Trophoblast cell (in vitro differentiated cells and primary cell): ENCODE measurements at regions not wholly inside any gene's neighbourhood (a gene's known extent, or its start where the extent isn't known, plus 50 kb on each side); places are given as distances from the start of the nearest gene placed in this dataset.

ENCODE experiments used
- DNase-seq, 2 donors: peaks; one replicate each; pipeline ENCODE4 v3.0.0-alpha.2; 2016
- H2AFZ ChIP-seq: 2 replicates; pipeline ENCODE4 v1.6.1; 2013; ENCODE audit warnings: low read length, moderate library complexity, mild to moderate bottlenecking; ENCODE audit not compliant: insufficient read depth, poor library complexity
- H2AK5ac ChIP-seq: 2 replicates; pipeline ENCODE4 v1.6.1; 2013; ENCODE audit warnings: mild to moderate bottlenecking, low read length
- H2BK120ac ChIP-seq: 2 replicates; pipeline ENCODE4 v1.6.1; 2013; ENCODE audit warnings: low read length, mild to moderate bottlenecking, moderate library complexity; ENCODE audit not compliant: insufficient read depth, poor library complexity
- H2BK12ac ChIP-seq: 2 replicates; pipeline ENCODE4 v1.6.1; 2013; ENCODE audit warnings: mild to moderate bottlenecking, low read length, moderate library complexity
- H2BK5ac ChIP-seq: 2 replicates; pipeline ENCODE4 v1.6.1; 2013; ENCODE audit warnings: low read length, low read depth, moderate library complexity, mild to moderate bottlenecking; ENCODE audit not compliant: poor library complexity
- H3K14ac ChIP-seq: 2 replicates; pipeline ENCODE4 v1.6.1; 2013; ENCODE audit warnings: mild to moderate bottlenecking, low read length
- H3K18ac ChIP-seq: 2 replicates; pipeline ENCODE4 v1.6.1; 2013; ENCODE audit warnings: mild to moderate bottlenecking, low read length
- H3K23ac ChIP-seq: 2 replicates; pipeline ENCODE4 v1.6.1; 2013; ENCODE audit warnings: low read length
- H3K27ac ChIP-seq: 2 replicates; pipeline ENCODE4 v1.5.1; 2013; ENCODE audit warnings: low read depth, mild to moderate bottlenecking, inconsistent platforms, low read length, moderate library complexity
- H3K27me3 ChIP-seq: 2 replicates; pipeline ENCODE4 v1.6.1; 2013; ENCODE audit warnings: inconsistent platforms, mild to moderate bottlenecking, low read length, moderate library complexity; ENCODE audit not compliant: insufficient read depth
- H3K36me3 ChIP-seq, 2 experiments: 1 replicate in 1 of 2; 2 replicates in 1 of 2; pipeline ENCODE4 v1.6.1; 2013; ENCODE audit warnings: low read length in 2 of 2, mild to moderate bottlenecking in 2 of 2, moderate library complexity in 1 of 2; ENCODE audit not compliant: insufficient read depth in 2 of 2, control insufficient read depth in 1 of 2
- H3K4ac ChIP-seq: 2 replicates; pipeline ENCODE4 v1.6.1; 2013; ENCODE audit warnings: low read depth, mild to moderate bottlenecking, low read length, moderate library complexity
- H3K4me1 ChIP-seq, 2 experiments: 1 replicate in 1 of 2; 2 replicates in 1 of 2; pipeline ENCODE4 v1.6.1; 2013; ENCODE audit warnings: low read length in 2 of 2, mild to moderate bottlenecking in 2 of 2, moderate library complexity in 1 of 2; ENCODE audit not compliant: insufficient read depth in 2 of 2, control insufficient read depth in 1 of 2
- H3K4me2 ChIP-seq: 2 replicates; pipeline ENCODE4 v1.6.1; 2013; ENCODE audit warnings: inconsistent platforms, mild to moderate bottlenecking, low read length, moderate library complexity
- H3K4me3 ChIP-seq: 2 replicates; pipeline ENCODE4 v1.5.1; 2013; ENCODE audit warnings: mild to moderate bottlenecking, low read depth, low read length, inconsistent platforms
- H3K79me1 ChIP-seq: one replicate; pipeline ENCODE4 v1.6.1; 2013; ENCODE audit warnings: low read length
- H3K79me2 ChIP-seq: 2 replicates; pipeline ENCODE4 v1.6.1; 2013; ENCODE audit warnings: low read length, mild to moderate bottlenecking; ENCODE audit not compliant: control insufficient read depth, insufficient read depth, poor library complexity
- H3K9ac ChIP-seq: 2 replicates; pipeline ENCODE4 v1.6.1; 2013; ENCODE audit warnings: mild to moderate bottlenecking, low read length
- H3K9me3 ChIP-seq: 2 replicates; pipeline ENCODE4 v1.6.1; 2013; ENCODE audit warnings: low read depth, mild to moderate bottlenecking, control low read depth, inconsistent platforms, low read length; ENCODE audit not compliant: insufficient read depth
- H4K12ac ChIP-seq: 2 replicates; pipeline ENCODE4 v1.6.1; 2013; ENCODE audit warnings: low read depth, mild to moderate bottlenecking, low read length, moderate library complexity
- H4K8ac ChIP-seq: 2 replicates; pipeline ENCODE4 v1.6.1; 2013; ENCODE audit warnings: low read depth, mild to moderate bottlenecking, low read length, moderate library complexity
- H4K91ac ChIP-seq: one replicate; pipeline ENCODE4 v1.6.1; 2013; ENCODE audit warnings: low read depth, mild to moderate bottlenecking, low read length, moderate library complexity
- WGBS: extraction: QIAGEN DNeasy Blood & Tissue Kit; methylation state at CpG from one replicate; pipeline ENCODE4 v1.1.7; 2013; ENCODE audit warnings: missing lambda C conversion rate; ENCODE audit not compliant: insufficient read length, insufficient coverage; ENCODE audit errors: extremely low coverage; 5-methylcytosine and 5-hydroxymethylcytosine counted together

DNA sequence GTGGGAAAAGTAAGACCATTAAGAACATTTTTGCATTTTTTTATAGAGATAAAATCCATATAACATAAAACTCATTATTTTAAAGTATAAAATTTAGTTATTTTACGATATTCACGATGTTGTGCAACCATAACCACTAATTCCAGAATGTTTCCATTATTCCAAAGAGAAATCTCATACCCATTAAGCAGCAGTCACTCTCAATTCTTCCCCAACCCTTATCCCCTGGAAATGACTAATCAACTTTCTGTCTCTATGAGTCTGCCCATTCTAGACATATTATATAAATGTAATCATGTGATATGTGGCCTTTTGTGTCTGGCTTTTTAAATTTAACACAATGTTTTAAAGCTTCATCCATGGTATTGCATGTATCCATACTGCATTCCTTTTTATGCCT, 115.6 kb upstream of the ADAMTSL1 start:
- Histone ChIP-seq H4K91ac (no peak overlapping the region), H3K9ac (no peak overlapping the region), H3K79me1 (no peaks in the 10 kb centered on the region), H3K18ac (no peak overlapping the region), H3K4me1 (no peaks in the 10 kb centered on the region), H3K14ac (no peak overlapping the region), H3K79me2 (no peaks in the 10 kb centered on the region), H3K27ac (no peak overlapping the region), H3K36me3 (no peaks in the 10 kb centered on the region), H3K4ac (no peak overlapping the region), H3K4me2 (no peak overlapping the region), H2BK120ac (no peak overlapping the region), H3K9me3 (no peaks in the 10 kb centered on the region), H4K8ac (no peak overlapping the region), H2BK12ac (no peak overlapping the region), H3K27me3 (no peaks in the 10 kb centered on the region), H2BK5ac (no peak overlapping the region), H2AK5ac (no peak overlapping the region), H4K12ac (no peak overlapping the region), H2AFZ (no peak overlapping the region), H3K23ac (no peak overlapping the region), H3K4me3 (no peak overlapping the region)
- no CpG with 5 or more reads among the region's 2 CpGs for WGBS
- no peak for DNase-seq

DNA sequence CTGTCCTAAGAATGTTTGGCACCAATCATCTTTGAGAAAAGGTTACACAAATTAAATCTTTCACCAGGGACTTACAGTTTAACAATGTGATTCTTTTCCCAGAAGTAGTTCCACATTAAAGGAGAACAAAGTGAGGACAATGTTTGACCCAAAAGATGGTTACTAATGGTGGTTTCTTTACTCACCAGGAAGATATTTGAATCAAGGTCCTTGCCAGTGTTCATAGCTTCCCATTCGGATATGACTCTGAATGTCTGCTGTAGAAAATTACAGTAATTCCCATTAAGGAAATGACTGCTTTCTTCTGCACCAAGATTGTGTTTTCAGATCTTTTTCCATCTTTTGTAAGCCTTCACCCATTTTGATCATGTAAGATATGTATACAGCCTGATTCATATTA, 114.6 kb upstream of the ADAMTSL1 start:
- Histone ChIP-seq H3K4me2 (no peak overlapping the region), H3K23ac (no peak overlapping the region), H2BK5ac (no peak overlapping the region), H3K4ac (no peak overlapping the region), H3K4me3 (no peak overlapping the region), H3K27me3 (no peaks in the 10 kb centered on the region), H4K12ac (no peak overlapping the region), H3K4me1 (no peaks in the 10 kb centered on the region), H2BK12ac (no peak overlapping the region), H3K9ac (no peak overlapping the region), H2AK5ac (no peak overlapping the region), H2BK120ac (no peak overlapping the region), H4K91ac (no peak overlapping the region), H3K14ac (no peak overlapping the region), H3K36me3 (no peaks in the 10 kb centered on the region), H3K79me1 (no peaks in the 10 kb centered on the region), H3K18ac (no peak overlapping the region), H2AFZ (no peak overlapping the region), H3K79me2 (no peaks in the 10 kb centered on the region), H4K8ac (no peak overlapping the region), H3K27ac (no peak overlapping the region), H3K9me3 (no peaks in the 10 kb centered on the region)
- DNase-seq, result no peak
- no CpG with 5 or more reads among the region's 1 CpG for WGBS

DNA sequence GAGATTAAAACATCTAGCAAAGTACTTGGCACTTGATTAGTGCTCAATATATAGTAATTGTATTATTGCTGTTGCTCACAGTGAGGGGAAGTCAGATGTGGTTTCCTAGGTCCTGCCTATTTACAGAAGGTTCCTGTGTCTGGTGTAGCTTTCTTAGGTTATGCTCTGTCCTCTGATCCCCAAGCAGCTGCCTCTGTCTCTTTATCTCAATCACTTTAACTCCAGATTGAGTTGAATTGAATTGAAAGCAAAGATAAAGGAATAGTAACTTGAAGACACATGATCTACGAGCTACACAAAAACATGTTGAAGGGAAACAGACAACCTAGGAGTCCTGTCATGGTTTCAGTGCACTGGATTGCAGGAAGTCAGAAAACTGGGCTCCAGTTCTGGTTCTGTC, 113.9 kb upstream of the ADAMTSL1 start:
- Histone ChIP-seq H2BK120ac (no peak overlapping the region), H3K23ac (no peak overlapping the region), H4K91ac (no peak overlapping the region), H4K8ac (no peak overlapping the region), H3K79me1 (no peaks in the 10 kb centered on the region), H3K18ac (no peak overlapping the region), H3K4me1 (no peaks in the 10 kb centered on the region), H3K9me3 (no peaks in the 10 kb centered on the region), H2BK12ac (no peak overlapping the region), H3K36me3 (no peaks in the 10 kb centered on the region), H3K9ac (no peak overlapping the region), H3K4me2 (no peak overlapping the region), H2AK5ac (no peak overlapping the region), H3K14ac (no peak overlapping the region), H3K4ac (no peak overlapping the region), H4K12ac (no peak overlapping the region), H2BK5ac (no peak overlapping the region), H3K79me2 (no peaks in the 10 kb centered on the region), H3K27me3 (no peaks in the 10 kb centered on the region), H2AFZ (no peak overlapping the region), H3K27ac (no peak overlapping the region), H3K4me3 (no peak overlapping the region)
- DNase-seq, result no peak
- no CpG with 5 or more reads among the region's 1 CpG for WGBS

DNA sequence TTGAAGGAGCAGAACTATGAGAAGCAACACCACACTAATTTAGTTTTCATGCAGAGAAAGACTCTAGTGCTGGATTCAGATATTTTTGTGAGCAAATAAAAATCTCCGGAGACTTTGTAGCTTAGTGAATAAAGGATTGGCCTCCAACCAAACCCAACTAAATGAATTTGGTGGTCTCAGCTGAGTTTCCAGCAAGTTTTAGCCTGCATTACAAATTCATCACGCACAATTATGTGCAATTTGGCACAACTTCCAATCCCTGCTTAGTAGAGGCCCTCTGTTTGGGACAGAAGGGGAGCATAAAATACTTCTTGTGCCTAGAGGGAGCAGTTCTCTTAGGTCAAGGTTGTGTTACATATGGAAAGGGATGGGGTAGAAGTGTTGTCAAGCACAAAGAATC, 112.3 kb upstream of the ADAMTSL1 start:
- H3K9ac ChIP-seq, result no peak overlapping the region
- no peak overlapping the region for H3K4me3 ChIP-seq
- H3K14ac ChIP-seq, result no peak overlapping the region
- H2BK12ac ChIP-seq, result no peak overlapping the region
- H4K12ac ChIP-seq, result no peak overlapping the region
- H3K23ac ChIP-seq, result peak overlapping the region; percentile 49
- H3K4ac ChIP-seq, result no peak overlapping the region
- no peak overlapping the region for H4K8ac ChIP-seq
- H3K79me2 ChIP-seq, result no peaks in the 10 kb centered on the region
- no peak overlapping the region for H2AK5ac ChIP-seq
- no peak for DNase-seq
- no CpG with 5 or more reads among the region's 2 CpGs for WGBS
- no peaks in the 10 kb centered on the region for H3K4me1 ChIP-seq
- no peak overlapping the region for H2BK120ac ChIP-seq
- H3K18ac ChIP-seq, result no peak overlapping the region
- no peak overlapping the region for H4K91ac ChIP-seq
- no peak overlapping the region for H2AFZ ChIP-seq
- no peaks in the 10 kb centered on the region for H3K36me3 ChIP-seq
- no peak overlapping the region for H2BK5ac ChIP-seq
- H3K79me1 ChIP-seq, result no peaks in the 10 kb centered on the region
- no peaks in the 10 kb centered on the region for H3K9me3 ChIP-seq
- no peak overlapping the region for H3K27ac ChIP-seq
- H3K27me3 ChIP-seq, result no peaks in the 10 kb centered on the region
- H3K4me2 ChIP-seq, result no peak overlapping the region
